ENCODE measurements at regions not wholly inside any gene's neighbourhood (a gene's known extent, or its start where the extent isn't known, plus 50 kb on each side); places are given as distances from the start of the nearest gene placed in this dataset.

DNA sequence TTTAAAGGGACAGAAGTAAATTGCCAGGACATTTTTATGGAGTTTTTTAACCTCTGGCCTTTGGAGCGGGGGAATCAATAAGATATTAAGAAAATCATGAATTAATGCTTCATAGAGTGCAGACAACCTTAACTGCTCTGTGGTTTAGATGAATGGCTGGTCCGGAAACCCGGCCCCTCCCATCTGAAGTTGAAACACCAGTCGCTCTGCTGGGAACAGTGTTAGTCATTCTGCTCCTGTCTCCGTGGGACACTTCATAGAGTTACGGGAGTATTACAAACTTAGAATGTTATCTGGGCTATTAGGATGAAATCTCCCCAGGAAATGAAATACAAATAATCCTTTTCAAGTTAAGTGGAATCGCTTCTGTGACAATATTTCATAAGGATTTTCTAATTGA, 110.1 kb upstream of the IRX2 start:
- TF ChIP-seq, protein P1, sequence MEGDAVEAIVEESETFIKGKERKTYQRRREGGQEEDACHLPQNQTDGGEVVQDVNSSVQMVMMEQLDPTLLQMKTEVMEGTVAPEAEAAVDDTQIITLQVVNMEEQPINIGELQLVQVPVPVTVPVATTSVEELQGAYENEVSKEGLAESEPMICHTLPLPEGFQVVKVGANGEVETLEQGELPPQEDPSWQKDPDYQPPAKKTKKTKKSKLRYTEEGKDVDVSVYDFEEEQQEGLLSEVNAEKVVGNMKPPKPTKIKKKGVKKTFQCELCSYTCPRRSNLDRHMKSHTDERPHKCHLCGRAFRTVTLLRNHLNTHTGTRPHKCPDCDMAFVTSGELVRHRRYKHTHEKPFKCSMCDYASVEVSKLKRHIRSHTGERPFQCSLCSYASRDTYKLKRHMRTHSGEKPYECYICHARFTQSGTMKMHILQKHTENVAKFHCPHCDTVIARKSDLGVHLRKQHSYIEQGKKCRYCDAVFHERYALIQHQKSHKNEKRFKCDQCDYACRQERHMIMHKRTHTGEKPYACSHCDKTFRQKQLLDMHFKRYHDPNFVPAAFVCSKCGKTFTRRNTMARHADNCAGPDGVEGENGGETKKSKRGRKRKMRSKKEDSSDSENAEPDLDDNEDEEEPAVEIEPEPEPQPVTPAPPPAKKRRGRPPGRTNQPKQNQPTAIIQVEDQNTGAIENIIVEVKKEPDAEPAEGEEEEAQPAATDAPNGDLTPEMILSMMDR (conservative IDR thresholded peaks at IDR 0.05; ENCODE audit: low read depth, low read length): no peak
- TF ChIP-seq EZH2 (IDR thresholded peaks at IDR 0.05; ENCODE audit: low read length, unreplicated experiment): no peak
